ENCODE measurements at regions not wholly inside any gene's neighbourhood (a gene's known extent, or its start where the extent isn't known, plus 50 kb on each side); places are given as distances from the start of the nearest gene placed in this dataset.
"Not testable (repeated sequence)": the region's sequence is repeated elsewhere in the genome, so short reads cannot be mapped to it uniquely, and the experiment has no call there.

GRCh38 chr20:54352541-54352940 lies 122.9 kb upstream of the DOK5 start:
- TF ChIP-seq, protein P1, sequence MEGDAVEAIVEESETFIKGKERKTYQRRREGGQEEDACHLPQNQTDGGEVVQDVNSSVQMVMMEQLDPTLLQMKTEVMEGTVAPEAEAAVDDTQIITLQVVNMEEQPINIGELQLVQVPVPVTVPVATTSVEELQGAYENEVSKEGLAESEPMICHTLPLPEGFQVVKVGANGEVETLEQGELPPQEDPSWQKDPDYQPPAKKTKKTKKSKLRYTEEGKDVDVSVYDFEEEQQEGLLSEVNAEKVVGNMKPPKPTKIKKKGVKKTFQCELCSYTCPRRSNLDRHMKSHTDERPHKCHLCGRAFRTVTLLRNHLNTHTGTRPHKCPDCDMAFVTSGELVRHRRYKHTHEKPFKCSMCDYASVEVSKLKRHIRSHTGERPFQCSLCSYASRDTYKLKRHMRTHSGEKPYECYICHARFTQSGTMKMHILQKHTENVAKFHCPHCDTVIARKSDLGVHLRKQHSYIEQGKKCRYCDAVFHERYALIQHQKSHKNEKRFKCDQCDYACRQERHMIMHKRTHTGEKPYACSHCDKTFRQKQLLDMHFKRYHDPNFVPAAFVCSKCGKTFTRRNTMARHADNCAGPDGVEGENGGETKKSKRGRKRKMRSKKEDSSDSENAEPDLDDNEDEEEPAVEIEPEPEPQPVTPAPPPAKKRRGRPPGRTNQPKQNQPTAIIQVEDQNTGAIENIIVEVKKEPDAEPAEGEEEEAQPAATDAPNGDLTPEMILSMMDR (IDR thresholded peaks at IDR 0.05): not testable (repeated sequence)
- not testable (repeated sequence) for TF ChIP-seq POLR2AphosphoS5 (IDR thresholded peaks at IDR 0.05; ENCODE audit: low read depth, low read length)
